HepG2 (cell line): ENCODE measurements at regions not wholly inside any gene's neighbourhood (a gene's known extent, or its start where the extent isn't known, plus 50 kb on each side); places are given as distances from the start of the nearest gene placed in this dataset.

Experiments
- ATAC-seq: fragments of 200-7000 bp; cut with Tn5 transposase; 3 replicates; pipeline ENCODE4 v1.9.1; 2020; ENCODE audit warnings: mild to moderate bottlenecking, moderate library complexity
- BruUV-seq: library from RNA; stranded (reverse); fragments of 400-500 nt; replicated peaks from 2 replicates; lab custom pipeline; 2021; lab: Mats Ljungman, UMichigan
- CTCF ChIA-PET: fragments of 300-600 bp; formaldehyde crosslinking; extraction: SDS; loops from one replicate; lab custom pipeline; 2021; ENCODE audit warnings: low total read pairs, inconsistent platforms, low intra/inter-chr PET ratio; lab: Yijun Ruan, JAX
- POLR2A ChIA-PET: fragments of 350-600 bp; sonication (Branson Sonifier 250); formaldehyde crosslinking; loops from one replicate; lab custom pipeline; 2020; ENCODE audit warnings: antibody characterized with exemption, inconsistent platforms; lab: Yijun Ruan, JAX
- DNase-seq: peaks from one replicate; pipeline ENCODE4 v3.0.0-alpha.2; 2015; ENCODE audit warnings: low spot score
- FAIRE-seq: peaks from 3 replicates; lab custom pipeline; 2011; peaks lifted over from hg19 to GRCh38; lab: Jason Lieb, UNC
- H2AFZ ChIP-seq: one replicate; pipeline ENCODE4 v1.6.1; 2011; ENCODE audit warnings: low read length, inconsistent platforms
- H3K27ac ChIP-seq: fragments of 300-600 bp; 3 replicates; pipeline ENCODE4 v1.8.0; 2011; ENCODE audit warnings: mixed run types, mild to moderate bottlenecking, mixed read lengths, low read length, inconsistent platforms; ENCODE audit not compliant: insufficient read depth; ENCODE audit errors: extremely low read length
- H3K27me3 ChIP-seq, 2 experiments: fragments of 200-600 bp in 1 of 2; 2 replicates in 1 of 2; 3 replicates in 1 of 2; pipeline versions ENCODE4 v1.6.0 to v1.8.0; 2011; ENCODE audit warnings: low read length in 2 of 2, mild to moderate bottlenecking in 2 of 2, moderate library complexity in 2 of 2, inconsistent platforms in 1 of 2; ENCODE audit not compliant: insufficient read depth in 2 of 2, control insufficient read depth in 1 of 2
- H3K36me3 ChIP-seq, 2 experiments: fragments of 200-600 bp in 1 of 2; replicated peaks in 1 of 2; 2 replicates in 1 of 2; 3 replicates in 1 of 2; pipeline versions ENCODE4 v1.5.1 to v1.8.0; 2011; ENCODE audit warnings: low read length in 2 of 2, inconsistent platforms in 1 of 2; ENCODE audit not compliant: insufficient read depth in 2 of 2, control insufficient read depth in 1 of 2
- H3K4me1 ChIP-seq: 2 replicates; pipeline ENCODE4 v1.5.1; 2012; ENCODE audit warnings: low read length, inconsistent platforms; ENCODE audit not compliant: insufficient read depth
- H3K4me2 ChIP-seq: 2 replicates; pipeline ENCODE4 v1.6.0; 2011; ENCODE audit warnings: low read depth, low read length, inconsistent platforms
- H3K4me3 ChIP-seq, 3 experiments: fragments of 200-600 bp in 1 of 3; sonication (generic), shearing (Covaris generic) in 1 of 3; replicated peaks in 1 of 3; 2 replicates each; pipeline ENCODE4 v1.5.1; 2011 to 2016; ENCODE audit warnings: low read length in 3 of 3, inconsistent platforms in 2 of 3, low read depth in 2 of 3, mild to moderate bottlenecking in 2 of 3, control low read depth in 1 of 3, mixed read lengths in 1 of 3; ENCODE audit not compliant: insufficient read depth in 1 of 3
- H3K79me2 ChIP-seq: one replicate; pipeline ENCODE4 v1.6.1; 2011; ENCODE audit warnings: low read length, inconsistent platforms; ENCODE audit not compliant: insufficient read depth
- H3K9ac ChIP-seq: 2 replicates; pipeline ENCODE4 v1.6.0; 2011; ENCODE audit warnings: mild to moderate bottlenecking, low read depth, low read length, inconsistent platforms; ENCODE audit not compliant: insufficient read depth
- H3K9me3 ChIP-seq: 2 replicates; pipeline ENCODE4 v1.5.1; 2012; ENCODE audit warnings: mild to moderate bottlenecking, low read length
- H4K20me1 ChIP-seq: 2 replicates; pipeline ENCODE4 v1.6.0; 2011; ENCODE audit warnings: inconsistent platforms, mild to moderate bottlenecking, low read length, moderate library complexity; ENCODE audit not compliant: insufficient read depth
- MATR3 ChIP-seq: sonication (generic); formaldehyde crosslinking; IDR thresholded peaks from 2 replicates; pipeline ENCODE4 v1.4.0; 2020; ENCODE audit warnings: missing genetic modification reagents
- NR3C1 ChIP-seq: sonication (generic); formaldehyde crosslinking; IDR thresholded peaks from 2 replicates; pipeline ENCODE4 v1.4.0; 2020; ENCODE audit warnings: missing genetic modification reagents
- PCBP2 ChIP-seq: fragments of 200-400 bp; formaldehyde crosslinking; optimal IDR thresholded peaks from 2 replicates; pipeline ENCODE3; 2018; ENCODE audit warnings: low read length, low read depth; ENCODE audit not compliant: poor library complexity, severe bottlenecking
- SAFB2 ChIP-seq: sonication (generic); formaldehyde crosslinking; IDR thresholded peaks from 2 replicates; pipeline ENCODE4 v1.5.1; 2020; ENCODE audit warnings: missing genetic modification reagents, low read depth, mild to moderate bottlenecking, borderline replicate concordance
- SIN3B ChIP-seq: fragments of 150-350 bp; IDR thresholded peaks from 2 replicates; pipeline ENCODE4 v1.6.1; 2014; ENCODE audit warnings: low read length
- ZFP82 ChIP-seq: sonication (generic); formaldehyde crosslinking; IDR thresholded peaks from 2 replicates; pipeline ENCODE4 v1.5.1; 2020; ENCODE audit warnings: mild to moderate bottlenecking, missing genetic modification reagents, borderline replicate concordance
- ZNF274 ChIP-seq: sonication (generic); formaldehyde crosslinking; IDR thresholded peaks from 2 replicates; pipeline ENCODE4 v1.5.1; 2020; ENCODE audit warnings: mild to moderate bottlenecking, missing genetic modification reagents
- ZNF333 ChIP-seq: sonication (generic); formaldehyde crosslinking; IDR thresholded peaks from 2 replicates; pipeline ENCODE4 v1.4.0; 2020; ENCODE audit warnings: mild to moderate bottlenecking, missing genetic modification reagents, borderline replicate concordance
- ZNF615 ChIP-seq: sonication (generic); formaldehyde crosslinking; IDR thresholded peaks from 2 replicates; pipeline ENCODE4 v1.5.0; 2020; ENCODE audit warnings: mild to moderate bottlenecking, missing genetic modification reagents, borderline replicate concordance
- ZNF737 ChIP-seq: sonication (generic); formaldehyde crosslinking; IDR thresholded peaks from 2 replicates; pipeline ENCODE4 v1.5.0; 2020; ENCODE audit warnings: missing genetic modification reagents, mild to moderate bottlenecking, borderline replicate concordance
- WGBS: methylation state at CpG from one replicate; pipeline ENCODE4 v1.1.6; 2017; ENCODE audit warnings: low lambda C conversion rate; 5-methylcytosine and 5-hydroxymethylcytosine counted together
- in situ Hi-C: cut with HindIII; loops from 2 replicates; pipeline ENCODE4 v1.10.0; 2017; ENCODE audit warnings: low pct_unique_long_range_greater_than_20kb; ENCODE audit not compliant: extremely low pct_ligation_motif_present
- intact Hi-C: fragments of 100-400 bp; cut with micrococcal nuclease; formaldehyde crosslinking; loops from one replicate; pipeline ENCODE4 v1.10.0; 2022; ENCODE audit not compliant: unreplicated experiment
- TF ChIP-seq, protein P1 (sequence below): sonication (generic); formaldehyde crosslinking; IDR thresholded peaks from 2 replicates; pipeline ENCODE4 v1.5.0; 2020; ENCODE audit warnings: mild to moderate bottlenecking, missing genetic modification reagents, borderline replicate concordance
- TF ChIP-seq, protein P2 (sequence below): fragments of 450-650 bp; IDR thresholded peaks from 2 replicates; pipeline ENCODE4 v1.6.1; 2017
- TF ChIP-seq, protein P3 (sequence below): IDR thresholded peaks from 2 replicates; pipeline ENCODE4 v1.6.1; 2016; ENCODE audit warnings: control low read depth

DNA sequence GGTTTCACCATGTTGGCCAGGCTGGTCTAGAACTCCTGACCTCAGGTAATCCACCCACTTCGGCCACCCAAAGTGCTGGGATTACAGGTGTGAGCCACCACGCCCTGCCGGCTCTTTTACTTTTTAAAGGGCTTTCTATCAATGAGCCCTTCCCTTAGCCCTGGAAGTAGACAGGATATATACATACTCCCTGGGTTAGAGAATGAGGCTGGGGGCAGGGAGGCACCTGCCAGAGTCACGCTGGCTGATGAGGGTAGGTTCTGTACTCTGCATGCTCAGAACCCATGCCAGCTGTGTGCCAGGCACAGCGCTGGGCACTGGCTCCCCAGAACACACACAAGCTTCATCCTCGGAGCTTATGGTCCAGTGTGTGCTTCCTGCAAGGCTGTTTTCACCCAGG is 113.6 kb upstream of the IPO9 start:
- whole genome bisulfite sequencing: 22% methylated on average over 4 of the region's 6 CpGs
- ATAC-seq (no peak), DNase-seq (no peak), FAIRE-seq (no peak)
- H3K4me3 ChIP-seq: no peak overlapping the region
- in situ Hi-C loops (no loop called here), intact Hi-C loops (no loop called here)
- no peaks in the 10 kb centered on the region for H3K36me3 ChIP-seq
- TF ChIP-seq, protein P1, sequence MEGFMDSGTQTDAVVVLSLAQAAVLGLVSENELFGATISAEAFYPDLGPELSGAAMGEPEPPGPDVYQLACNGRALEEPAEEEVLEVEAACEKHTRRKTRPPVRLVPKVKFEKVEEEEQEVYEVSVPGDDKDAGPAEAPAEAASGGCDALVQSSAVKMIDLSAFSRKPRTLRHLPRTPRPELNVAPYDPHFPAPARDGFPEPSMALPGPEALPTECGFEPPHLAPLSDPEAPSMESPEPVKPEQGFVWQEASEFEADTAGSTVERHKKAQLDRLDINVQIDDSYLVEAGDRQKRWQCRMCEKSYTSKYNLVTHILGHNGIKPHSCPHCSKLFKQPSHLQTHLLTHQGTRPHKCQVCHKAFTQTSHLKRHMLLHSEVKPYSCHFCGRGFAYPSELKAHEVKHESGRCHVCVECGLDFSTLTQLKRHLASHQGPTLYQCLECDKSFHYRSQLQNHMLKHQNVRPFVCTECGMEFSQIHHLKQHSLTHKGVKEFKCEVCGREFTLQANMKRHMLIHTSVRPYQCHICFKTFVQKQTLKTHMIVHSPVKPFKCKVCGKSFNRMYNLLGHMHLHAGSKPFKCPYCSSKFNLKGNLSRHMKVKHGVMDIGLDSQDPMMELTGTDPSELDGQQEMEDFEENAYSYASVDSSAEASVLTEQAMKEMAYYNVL: no peak
- TF ChIP-seq, protein P2, sequence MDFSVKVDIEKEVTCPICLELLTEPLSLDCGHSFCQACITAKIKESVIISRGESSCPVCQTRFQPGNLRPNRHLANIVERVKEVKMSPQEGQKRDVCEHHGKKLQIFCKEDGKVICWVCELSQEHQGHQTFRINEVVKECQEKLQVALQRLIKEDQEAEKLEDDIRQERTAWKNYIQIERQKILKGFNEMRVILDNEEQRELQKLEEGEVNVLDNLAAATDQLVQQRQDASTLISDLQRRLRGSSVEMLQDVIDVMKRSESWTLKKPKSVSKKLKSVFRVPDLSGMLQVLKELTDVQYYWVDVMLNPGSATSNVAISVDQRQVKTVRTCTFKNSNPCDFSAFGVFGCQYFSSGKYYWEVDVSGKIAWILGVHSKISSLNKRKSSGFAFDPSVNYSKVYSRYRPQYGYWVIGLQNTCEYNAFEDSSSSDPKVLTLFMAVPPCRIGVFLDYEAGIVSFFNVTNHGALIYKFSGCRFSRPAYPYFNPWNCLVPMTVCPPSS: no peak
- TF ChIP-seq MATR3 (no peak), ZFP82 (CRISPR knock-in tag) (no peak), PCBP2 (no peak), SAFB2 (no peak), ZNF274 (CRISPR knock-in tag) (no peak), NR3C1 (CRISPR knock-in tag) (no peak), SIN3B (no peak), ZNF615 (no peak), ZNF737 (CRISPR knock-in tag) (no peak), ZNF333 (CRISPR knock-in tag) (no peak)
- TF ChIP-seq, protein P3, sequence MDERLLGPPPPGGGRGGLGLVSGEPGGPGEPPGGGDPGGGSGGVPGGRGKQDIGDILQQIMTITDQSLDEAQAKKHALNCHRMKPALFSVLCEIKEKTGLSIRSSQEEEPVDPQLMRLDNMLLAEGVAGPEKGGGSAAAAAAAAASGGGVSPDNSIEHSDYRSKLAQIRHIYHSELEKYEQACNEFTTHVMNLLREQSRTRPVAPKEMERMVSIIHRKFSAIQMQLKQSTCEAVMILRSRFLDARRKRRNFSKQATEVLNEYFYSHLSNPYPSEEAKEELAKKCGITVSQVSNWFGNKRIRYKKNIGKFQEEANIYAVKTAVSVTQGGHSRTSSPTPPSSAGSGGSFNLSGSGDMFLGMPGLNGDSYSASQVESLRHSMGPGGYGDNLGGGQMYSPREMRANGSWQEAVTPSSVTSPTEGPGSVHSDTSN (CRISPR knock-in tag): no peak
- POLR2A ChIA-PET: no interaction called here
- peaks cover 2 to 35% of the 10 kb centered on the region in 2 experiments; a peak in 3 of 5 replicates for H3K27me3 ChIP-seq
- H3K9me3 ChIP-seq: no peaks in the 10 kb centered on the region
- no peaks in the 10 kb centered on the region for H3K79me2 ChIP-seq
- no peak overlapping the region for H3K4me2 ChIP-seq
- CTCF ChIA-PET: no interaction called here
- H2AFZ ChIP-seq: no peak overlapping the region
- no TSS peak for BruUV-seq
- H3K4me1 ChIP-seq: no peaks in the 10 kb centered on the region
- no peaks in the 10 kb centered on the region for H4K20me1 ChIP-seq
- no peak overlapping the region for H3K9ac ChIP-seq
- no peak overlapping the region for H3K27ac ChIP-seq
